K562 (cell line): ENCODE measurements at regions not wholly inside any gene's neighbourhood (a gene's known extent, or its start where the extent isn't known, plus 50 kb on each side); places are given as distances from the start of the nearest gene placed in this dataset.

ENCODE experiments used
- ATAC-seq: fragments of 200-7000 bp; cut with Tn5 transposase; 3 replicates; pipeline ENCODE4 v1.9.1; 2020; ENCODE audit warnings: moderate library complexity
- BruUV-seq: library from RNA; stranded (reverse); fragments of 400-500 nt; replicated peaks from 2 replicates; lab custom pipeline; 2021; lab: Mats Ljungman, UMichigan
- CTCF ChIA-PET: fragments of 300-600 bp; formaldehyde crosslinking; extraction: SDS; loops from one replicate; lab custom pipeline; 2021; ENCODE audit warnings: low intra/inter-chr PET ratio; lab: Yijun Ruan, JAX
- POLR2A ChIA-PET: fragments of 300-600, 350-650 bp; sonication (Branson Sonifier 250); formaldehyde crosslinking; extraction: SDS; loops from one replicate; lab custom pipeline; 2021; ENCODE audit warnings: antibody characterized with exemption, inconsistent platforms; lab: Yijun Ruan, JAX
- DNase-seq, 4 experiments: peaks; one replicate each; pipeline versions ENCODE4 v3.0.0 to v3.0.0-alpha.2; 2011 to 2018; ENCODE audit warnings: low spot score in 3 of 4, mixed read lengths in 3 of 4; ENCODE audit errors: extremely low read depth in 1 of 4
- FAIRE-seq: peaks from 2 replicates; lab custom pipeline; 2011; peaks lifted over from hg19 to GRCh38; lab: Jason Lieb, UNC
- H2AFZ ChIP-seq: 2 replicates; pipeline ENCODE4 v1.6.0; 2011; ENCODE audit warnings: low read depth, low read length, control low read depth, inconsistent platforms
- H3K27ac ChIP-seq: fragments of 200-600 bp; 3 replicates; pipeline ENCODE4 v1.8.0; 2011; ENCODE audit warnings: low read depth, mild to moderate bottlenecking, control low read depth, inconsistent platforms, low read length, moderate library complexity, mixed read lengths; ENCODE audit errors: extremely low read depth
- H3K27me3 ChIP-seq, 2 experiments: fragments of 300-600 bp in 1 of 2; 2 replicates in 1 of 2; 3 replicates in 1 of 2; pipeline versions ENCODE4 v1.6.0 to v1.8.0; 2011; ENCODE audit warnings: inconsistent platforms in 2 of 2, low read length in 2 of 2, mild to moderate bottlenecking in 1 of 2, mixed read lengths in 1 of 2, moderate library complexity in 1 of 2; ENCODE audit not compliant: control insufficient read depth in 2 of 2, insufficient read depth in 2 of 2
- H3K36me3 ChIP-seq: fragments of 300-600 bp; 3 replicates; pipeline ENCODE4 v1.8.0; 2011; ENCODE audit warnings: mild to moderate bottlenecking, low read length, inconsistent platforms; ENCODE audit not compliant: control insufficient read depth, insufficient read depth
- H3K4me1 ChIP-seq, 2 experiments: fragments of 200-600 bp in 1 of 2; replicated peaks in 1 of 2; 2 replicates in 1 of 2; 3 replicates in 1 of 2; pipeline versions ENCODE4 v1.5.1 to v1.8.0; 2011; ENCODE audit warnings: inconsistent platforms in 2 of 2, low read length in 2 of 2, mild to moderate bottlenecking in 1 of 2, mixed read lengths in 1 of 2, moderate library complexity in 1 of 2; ENCODE audit not compliant: control insufficient read depth in 2 of 2, insufficient read depth in 2 of 2
- H3K4me2 ChIP-seq: 2 replicates; pipeline ENCODE4 v1.6.1; 2011; ENCODE audit warnings: low read length, control low read depth, inconsistent platforms, mixed read lengths; ENCODE audit not compliant: insufficient read depth
- H3K4me3 ChIP-seq: fragments of 200-600 bp; sonication (generic), shearing (Covaris generic); 2 replicates; pipeline ENCODE4 v1.5.1; 2016; ENCODE audit warnings: control low read depth, inconsistent platforms
- H3K79me2 ChIP-seq: fragments of 200-600 bp; 3 replicates; pipeline ENCODE4 v1.8.0; 2011; ENCODE audit warnings: low read length, inconsistent platforms; ENCODE audit not compliant: control insufficient read depth, insufficient read depth
- H3K9ac ChIP-seq, 2 experiments: 2 replicates each; pipeline versions ENCODE4 v1.6.0 to v1.6.1; 2011; ENCODE audit warnings: low read depth in 2 of 2, low read length in 2 of 2, control low read depth in 1 of 2, inconsistent platforms in 1 of 2, mild to moderate bottlenecking in 1 of 2, mixed read lengths in 1 of 2; ENCODE audit not compliant: insufficient read depth in 1 of 2
- H3K9me1 ChIP-seq: one replicate; pipeline ENCODE4 v1.6.0; 2011; ENCODE audit warnings: inconsistent platforms, mild to moderate bottlenecking, low read length, moderate library complexity; ENCODE audit not compliant: control insufficient read depth, insufficient read depth
- H3K9me3 ChIP-seq: replicated peaks from 2 replicates; pipeline ENCODE4 v1.5.1; 2011; ENCODE audit warnings: low read depth, low read length, inconsistent platforms; ENCODE audit not compliant: control insufficient read depth, insufficient read depth
- H4K20me1 ChIP-seq: replicated peaks from 2 replicates; pipeline ENCODE4 v1.6.1; 2011; ENCODE audit warnings: low read length, inconsistent platforms, mixed read lengths; ENCODE audit not compliant: control insufficient read depth, insufficient read depth
- CHAMP1 ChIP-seq: fragments of 450-650 bp; IDR thresholded peaks from 2 replicates; pipeline ENCODE4 v1.6.1; 2016; ENCODE audit warnings: mild to moderate bottlenecking
- DDX20 ChIP-seq: fragments of 450-650 bp; IDR thresholded peaks from 2 replicates; pipeline ENCODE4 v1.6.1; 2016; ENCODE audit warnings: missing genetic modification characterization, low read depth, mild to moderate bottlenecking, missing compliant biosample characterization, moderate library complexity
- HMG20A ChIP-seq: fragments of 450-650 bp; formaldehyde crosslinking; conservative IDR thresholded peaks from 2 replicates; pipeline ENCODE4 v1.4.0; 2020; ENCODE audit warnings: mild to moderate bottlenecking, mixed read lengths
- KDM1A ChIP-seq, 2 experiments: fragments of 450-650 bp; IDR thresholded peaks; 2 replicates each; pipeline ENCODE4 v1.6.1; 2016; ENCODE audit warnings: mild to moderate bottlenecking in 2 of 2
- MEIS2 ChIP-seq: fragments of 450-650 bp; IDR thresholded peaks from 2 replicates; pipeline ENCODE4 v1.6.1; 2014; ENCODE audit warnings: mild to moderate bottlenecking; ENCODE audit not compliant: partially characterized antibody
- NFE2L1 ChIP-seq: fragments of 450-650 bp; IDR thresholded peaks from 2 replicates; pipeline ENCODE4 v1.6.1; 2016; ENCODE audit warnings: missing genetic modification characterization, low read depth, mild to moderate bottlenecking, missing compliant biosample characterization, moderate library complexity, borderline replicate concordance
- SRF ChIP-seq, 2 experiments: fragments of 250-450, 450-650 bp in 1 of 2; sonication (Bioruptor Pico) in 1 of 2; sonication (generic) in 1 of 2; formaldehyde crosslinking; IDR thresholded peaks; 2 replicates each; pipeline versions ENCODE4 v1.5.0 to v1.5.1; 2020 to 2022; ENCODE audit warnings: mild to moderate bottlenecking in 1 of 2, missing genetic modification reagents in 1 of 2
- YBX1 ChIP-seq: fragments of 450-650 bp; IDR thresholded peaks from 2 replicates; pipeline ENCODE4 v1.7.1; 2016; ENCODE audit warnings: mild to moderate bottlenecking
- ZC3H4 ChIP-seq: sonication (generic); formaldehyde crosslinking; IDR thresholded peaks from 2 replicates; pipeline ENCODE4 v1.9.0; 2021; ENCODE audit warnings: missing genetic modification reagents, borderline replicate concordance
- ZNF146 ChIP-seq: IDR thresholded peaks from one replicate; pipeline ENCODE4 v1.6.1; 2018; ENCODE audit warnings: missing compliant biosample characterization; ENCODE audit not compliant: unreplicated experiment
- ZNF551 ChIP-seq: fragments of 250-450 bp; sonication (Bioruptor Pico); IDR thresholded peaks from 2 replicates; pipeline ENCODE4 v1.5.0; 2021; ENCODE audit warnings: mild to moderate bottlenecking, moderate library complexity
- WGBS: fragments of 100-300 bp; shearing (Covaris generic); methylation state at CpG from one replicate; pipeline ENCODE4 v1.1.6; 2016; ENCODE audit warnings: low coverage, mixed read lengths; ENCODE audit not compliant: insufficient coverage; ENCODE audit errors: missing lambda C conversion rate; 5-methylcytosine and 5-hydroxymethylcytosine counted together
- in situ Hi-C: fragments of 300-500 bp; cut with MboI; formaldehyde crosslinking; loops from 4 replicates; pipeline ENCODE4 v1.15.0; 2018; ENCODE audit warnings: inconsistent platforms, mixed read lengths
- intact Hi-C: fragments of 100-400 bp; cut with micrococcal nuclease; formaldehyde crosslinking; loops from 2 replicates; pipeline ENCODE4 v1.14.2; 2022
- TF ChIP-seq, protein P1 (sequence below): fragments of 250-450 bp; sonication (Bioruptor Pico); IDR thresholded peaks from 2 replicates; pipeline ENCODE4 v1.8.0; 2022; ENCODE audit warnings: moderate library complexity, mild to moderate bottlenecking, inconsistent platforms

DNA sequence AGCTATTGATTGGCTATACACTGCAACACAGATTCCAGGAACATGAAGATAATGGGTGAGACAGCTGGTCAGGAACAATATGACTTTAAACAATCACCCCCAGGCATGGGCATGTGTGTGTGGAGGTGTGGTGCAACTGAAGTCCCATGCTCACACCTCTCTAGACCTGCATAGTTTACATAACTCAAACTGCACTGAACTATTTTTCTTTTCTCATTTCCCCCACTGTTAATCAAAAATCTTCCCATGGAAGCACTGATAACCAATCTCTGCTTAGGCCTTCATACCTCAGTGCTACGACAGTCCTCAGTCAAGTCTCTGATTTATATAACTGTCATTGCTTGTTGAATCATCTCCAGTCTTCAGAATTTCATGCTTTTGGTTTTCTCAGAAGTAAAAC is 600.2 kb downstream of the NTRK3 start:
- peaks cover 13 to 21% of the 10 kb centered on the region in 2 experiments; a peak in 4 of 5 replicates for H3K4me1 ChIP-seq
- no peak overlapping the region for H3K4me2 ChIP-seq
- no peaks in the 10 kb centered on the region for H3K9me1 ChIP-seq
- intact Hi-C loops, result no loop called here
- peaks cover 11% of the 10 kb centered on the region; the same call in 2 of the 3 replicates for H3K79me2 ChIP-seq
- no peak overlapping the region for H2AFZ ChIP-seq
- no TSS peak for BruUV-seq
- H4K20me1 ChIP-seq, result 0 out of 2 replicates have a peak, but pooled peaks cover 2% of the 10 kb centered on the region
- in situ Hi-C loops, result no loop called here
- no peak for FAIRE-seq
- H3K36me3 ChIP-seq, result peaks cover 21% of the 10 kb centered on the region; the same call in 1 of the 3 replicates
- H3K9ac ChIP-seq, result no peak overlapping the region
- H3K9me3 ChIP-seq, result no peaks in the 10 kb centered on the region
- ChIA-PET CTCF (no interaction called here), POLR2A (no interaction called here)
- no peak for DNase-seq
- H3K27me3 ChIP-seq, result no peaks in the 10 kb centered on the region
- H3K4me3 ChIP-seq, result no peak overlapping the region
- TF ChIP-seq NFE2L1 (tag), result no peak
- no peak for TF ChIP-seq CHAMP1
- TF ChIP-seq ZC3H4 (CRISPR knock-in tag), result no peak
- TF ChIP-seq KDM1A (IDR thresholded peaks at IDR 0.05), result peak; percentile 25 to 58; a peak in 3 of 4 replicates
- no peak for TF ChIP-seq YBX1
- no peak for TF ChIP-seq ZNF146 (CRISPR knock-in tag)
- TF ChIP-seq, protein P1, sequence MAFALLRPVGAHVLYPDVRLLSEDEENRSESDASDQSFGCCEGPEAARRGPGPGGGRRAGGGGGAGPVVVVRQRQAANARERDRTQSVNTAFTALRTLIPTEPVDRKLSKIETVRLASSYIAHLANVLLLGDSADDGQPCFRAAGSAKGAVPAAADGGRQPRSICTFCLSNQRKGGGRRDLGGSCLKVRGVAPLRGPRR (CRISPR knock-in tag), result no peak
- TF ChIP-seq DDX20 (tag), result no peak
- TF ChIP-seq HMG20A (CRISPR knock-in tag), result no peak
- peak; percentile 11 for TF ChIP-seq MEIS2
- TF ChIP-seq ZNF551 (CRISPR knock-in tag), result no peak
- TF ChIP-seq SRF (CRISPR knock-in tag; IDR thresholded peaks at IDR 0.05), result no peak
- 33% methylated on average over 1 of the region's 1 CpG for WGBS
- ATAC-seq, result no peak
- H3K27ac ChIP-seq, result no peak overlapping the region
